Loucy (cell line): ENCODE measurements at regions not wholly inside any gene's neighbourhood (a gene's known extent, or its start where the extent isn't known, plus 50 kb on each side); places are given as distances from the start of the nearest gene placed in this dataset.

Experiments
- H2AFZ ChIP-seq: fragments of 200-600 bp; sonication (generic); 2 replicates; pipeline ENCODE4 v1.6.0; 2016; ENCODE audit warnings: antibody characterized with exemption, mild to moderate bottlenecking, low read length, moderate library complexity
- H3F3A ChIP-seq: fragments of 200-600 bp; 2 replicates; pipeline ENCODE4 v1.6.0; 2016; ENCODE audit warnings: antibody characterized with exemption, low read depth, mild to moderate bottlenecking
- H3K27me3 ChIP-seq: fragments of 200-600 bp; sonication (generic); 2 replicates; pipeline ENCODE4 v1.6.1; 2014; ENCODE audit warnings: low read length, mild to moderate bottlenecking; ENCODE audit not compliant: insufficient read depth, poor library complexity, severe bottlenecking
- H3K36me3 ChIP-seq: fragments of 200-600 bp; sonication (generic); 2 replicates; pipeline ENCODE4 v1.6.1; 2016; ENCODE audit warnings: low read length; ENCODE audit not compliant: insufficient read depth
- H3K4me1 ChIP-seq: fragments of 200-600 bp; sonication (generic); 2 replicates; pipeline ENCODE4 v1.5.1; 2014; ENCODE audit warnings: low read length, mild to moderate bottlenecking; ENCODE audit not compliant: insufficient read depth, poor library complexity, severe bottlenecking
- H3K4me2 ChIP-seq: fragments of 200-600 bp; sonication (generic); 2 replicates; pipeline ENCODE4 v1.6.0; 2014; ENCODE audit warnings: antibody characterized with exemption, low read length, low read depth, mild to moderate bottlenecking; ENCODE audit not compliant: poor library complexity, severe bottlenecking
- H3K4me3 ChIP-seq: fragments of 200-600 bp; sonication (generic); 2 replicates; pipeline ENCODE4 v1.5.1; 2014; ENCODE audit warnings: low read length, mild to moderate bottlenecking, mixed read lengths; ENCODE audit not compliant: poor library complexity, severe bottlenecking
- H3K79me2 ChIP-seq: fragments of 200-600 bp; sonication (generic); 2 replicates; pipeline ENCODE4 v1.6.1; 2014; ENCODE audit warnings: low read length; ENCODE audit not compliant: insufficient read depth
- H3K9ac ChIP-seq: fragments of 200-600 bp; sonication (generic); 2 replicates; pipeline ENCODE4 v1.6.0; 2014; ENCODE audit warnings: mild to moderate bottlenecking, low read depth, low read length, moderate library complexity; ENCODE audit not compliant: poor library complexity, severe bottlenecking
- H3K9me2 ChIP-seq: fragments of 200-600 bp; sonication (generic); replicated peaks from 2 replicates; pipeline ENCODE4 v1.6.1; 2016; ENCODE audit warnings: low read depth, low read length, mixed read lengths
- H3K9me3 ChIP-seq: fragments of 200-600 bp; sonication (generic); 2 replicates; pipeline ENCODE4 v1.6.1; 2014; ENCODE audit warnings: mild to moderate bottlenecking, antibody characterized with exemption, low read length, low read depth; ENCODE audit not compliant: insufficient read depth
- H4K20me1 ChIP-seq: fragments of 200-600 bp; sonication (generic); 2 replicates; pipeline ENCODE4 v1.6.0; 2014; ENCODE audit warnings: antibody characterized with exemption, low read length, mild to moderate bottlenecking; ENCODE audit not compliant: insufficient read depth, poor library complexity, severe bottlenecking
- CTCF ChIP-seq: fragments of 200-600 bp; sonication (generic); conservative IDR thresholded peaks from 2 replicates; pipeline ENCODE4 v1.5.1; 2014; ENCODE audit warnings: mild to moderate bottlenecking, antibody characterized with exemption, low read length
- EZH2phosphoT487 ChIP-seq: fragments of 200-600 bp; IDR thresholded peaks from 2 replicates; pipeline ENCODE4 v1.6.1; 2018; ENCODE audit warnings: antibody characterized with exemption, mild to moderate bottlenecking, moderate library complexity, borderline replicate concordance

- Histone ChIP-seq H4K20me1 (no peaks in the 10 kb centered on the region), H3F3A (no peaks in the 10 kb centered on the region), H3K9me2 (no peaks in the 10 kb centered on the region), H3K9ac (no peak overlapping the region), H3K9me3 (no peaks in the 10 kb centered on the region), H3K4me2 (no peak overlapping the region), H2AFZ (no peak overlapping the region), H3K36me3 (no peaks in the 10 kb centered on the region), H3K4me3 (no peak overlapping the region), H3K27me3 (no peaks in the 10 kb centered on the region), H3K4me1 (no peaks in the 10 kb centered on the region), H3K79me2 (no peaks in the 10 kb centered on the region)
- TF ChIP-seq EZH2phosphoT487 = no peak
- no peak for TF ChIP-seq CTCF
These were observed 830.4 kb downstream of the MAT2B start for GRCh38 chr5:164335837-164336236.

GRCh38 chr5:164336276-164336675, 830.9 kb downstream of the MAT2B start:
- no peak overlapping the region for H3K4me3 ChIP-seq
- H3K4me1 ChIP-seq = no peaks in the 10 kb centered on the region
- no peaks in the 10 kb centered on the region for H3K9me3 ChIP-seq
- H3K36me3 ChIP-seq = no peaks in the 10 kb centered on the region
- no peak overlapping the region for H3K4me2 ChIP-seq
- no peaks in the 10 kb centered on the region for H3F3A ChIP-seq
- H3K27me3 ChIP-seq = no peaks in the 10 kb centered on the region
- no peaks in the 10 kb centered on the region for H3K9me2 ChIP-seq
- TF ChIP-seq EZH2phosphoT487 = no peak
- TF ChIP-seq CTCF = no peak
- no peaks in the 10 kb centered on the region for H4K20me1 ChIP-seq
- H2AFZ ChIP-seq = no peak overlapping the region
- no peaks in the 10 kb centered on the region for H3K79me2 ChIP-seq
- H3K9ac ChIP-seq = no peak overlapping the region

- Histone ChIP-seq H3K27me3 (no peaks in the 10 kb centered on the region), H3K4me1 (no peaks in the 10 kb centered on the region), H3K36me3 (no peaks in the 10 kb centered on the region), H3K9me2 (no peaks in the 10 kb centered on the region), H3K4me2 (no peak overlapping the region), H3F3A (no peaks in the 10 kb centered on the region), H3K9ac (no peak overlapping the region), H4K20me1 (no peaks in the 10 kb centered on the region), H2AFZ (no peak overlapping the region), H3K9me3 (no peaks in the 10 kb centered on the region), H3K79me2 (no peaks in the 10 kb centered on the region), H3K4me3 (no peak overlapping the region)
- no peak for TF ChIP-seq EZH2phosphoT487
- no peak for TF ChIP-seq CTCF
These were observed 831.5 kb downstream of the MAT2B start for GRCh38 chr5:164336906-164337305.
